ENCODE measurements at regions not wholly inside any gene's neighbourhood (a gene's known extent, or its start where the extent isn't known, plus 50 kb on each side); places are given as distances from the start of the nearest gene placed in this dataset.

GRCh38 chr12:107493666-107494065, 191.9 kb upstream of the PWP1 start:
- Histone ChIP-seq H3K27ac (ENCODE audit: low read depth in 1 of 2, low read length in 2 of 2) (no peak overlapping the region), H3K4me3 (ENCODE audit: low read length in 2 of 2) (no peak overlapping the region), H3K27me3 (ENCODE audit: control insufficient read depth in 1 of 2, insufficient read depth in 2 of 2, low read length in 1 of 2) (no peaks in the 10 kb centered on the region), H3K9me3 (ENCODE audit: control insufficient read depth, low read length) (no peaks in the 10 kb centered on the region), H3K4me1 (ENCODE audit: control insufficient read depth in 1 of 2, insufficient read depth in 2 of 2, low read length in 2 of 2) (no peaks in the 10 kb centered on the region), H3K36me3 (ENCODE audit: control insufficient read depth in 1 of 2, insufficient read depth in 2 of 2, low read length in 1 of 2) (no peaks in the 10 kb centered on the region)
- ATAC-seq (ENCODE audit: low FRiP score) (no peak), DNase-seq (no peak)
- WGBS, 2 donors = 98 to 100% methylated on average over 2 of the region's 2 CpGs
- intact Hi-C loops (cut with DNase I) = no loop called here

GRCh38 chr12:107494331-107494730, 191.3 kb upstream of the PWP1 start:
- H3K9me3 ChIP-seq (ENCODE audit: control insufficient read depth, low read length) = no peaks in the 10 kb centered on the region
- no peaks in the 10 kb centered on the region for H3K4me1 ChIP-seq (ENCODE audit: control insufficient read depth in 1 of 2, insufficient read depth in 2 of 2, low read length in 2 of 2)
- no peak for ATAC-seq (ENCODE audit: low FRiP score)
- no peak for DNase-seq
- no peaks in the 10 kb centered on the region for H3K36me3 ChIP-seq (ENCODE audit: control insufficient read depth in 1 of 2, insufficient read depth in 2 of 2, low read length in 1 of 2)
- H3K27me3 ChIP-seq (ENCODE audit: control insufficient read depth in 1 of 2, insufficient read depth in 2 of 2, low read length in 1 of 2) = no peaks in the 10 kb centered on the region
- 88 to 89% methylated on average over 5 of the region's 5 CpGs for WGBS, 2 donors
- intact Hi-C loops (cut with DNase I) = no loop called here
- no peak overlapping the region for H3K4me3 ChIP-seq (ENCODE audit: low read length in 2 of 2)
- H3K27ac ChIP-seq (ENCODE audit: low read depth in 1 of 2, low read length in 2 of 2) = no peak overlapping the region

DNA sequence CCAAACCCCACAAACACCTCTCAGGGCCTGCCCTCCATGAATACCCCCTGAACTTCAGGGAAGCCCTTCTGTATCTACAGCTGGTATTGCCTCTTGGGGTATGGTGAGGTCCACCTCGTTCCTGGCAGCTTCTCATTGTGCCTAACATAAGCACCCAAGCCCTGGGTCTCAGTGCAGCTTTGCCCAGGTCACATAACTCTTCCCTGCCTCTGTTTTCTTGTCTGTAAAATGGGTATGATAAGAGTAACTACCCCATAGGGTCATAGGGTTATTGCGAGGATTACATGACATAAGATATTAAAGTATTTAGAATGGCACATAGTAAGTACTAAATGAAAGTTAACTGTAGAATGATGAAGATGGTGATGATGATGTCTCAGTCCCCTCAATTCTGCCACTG, 190.0 kb upstream of the PWP1 start:
- H3K36me3 ChIP-seq (ENCODE audit: control insufficient read depth in 1 of 2, insufficient read depth in 2 of 2, low read length in 1 of 2) = no peaks in the 10 kb centered on the region
- WGBS, 2 donors = 90 to 97% methylated on average over 2 of the region's 2 CpGs

GRCh38 chr12:107497231-107497630, 188.4 kb upstream of the PWP1 start:
- ATAC-seq (ENCODE audit: low FRiP score) (no peak), DNase-seq (no peak)
- 93 to 96% methylated on average over 2 of the region's 2 CpGs for WGBS, 2 donors
- Histone ChIP-seq H3K27me3 (ENCODE audit: control insufficient read depth in 1 of 2, insufficient read depth in 2 of 2, low read length in 1 of 2) (no peaks in the 10 kb centered on the region), H3K27ac (ENCODE audit: low read depth in 1 of 2, low read length in 2 of 2) (no peak overlapping the region), H3K36me3 (ENCODE audit: control insufficient read depth in 1 of 2, insufficient read depth in 2 of 2, low read length in 1 of 2) (no peaks in the 10 kb centered on the region), H3K9me3 (ENCODE audit: control insufficient read depth, low read length) (no peaks in the 10 kb centered on the region), H3K4me3 (ENCODE audit: low read length in 2 of 2) (no peak overlapping the region), H3K4me1 (ENCODE audit: control insufficient read depth in 1 of 2, insufficient read depth in 2 of 2, low read length in 2 of 2) (no peaks in the 10 kb centered on the region)
- intact Hi-C loops (cut with DNase I) = no loop called here

More for the DNA sequence above, 190.0 kb upstream of the PWP1 start:
- Histone ChIP-seq H3K4me3 (ENCODE audit: low read length in 2 of 2) (no peak overlapping the region), H3K27me3 (ENCODE audit: control insufficient read depth in 1 of 2, insufficient read depth in 2 of 2, low read length in 1 of 2) (no peaks in the 10 kb centered on the region), H3K27ac (ENCODE audit: low read depth in 1 of 2, low read length in 2 of 2) (no peak overlapping the region), H3K4me1 (ENCODE audit: control insufficient read depth in 1 of 2, insufficient read depth in 2 of 2, low read length in 2 of 2) (no peaks in the 10 kb centered on the region), H3K9me3 (ENCODE audit: control insufficient read depth, low read length) (no peaks in the 10 kb centered on the region)
- ATAC-seq (ENCODE audit: low FRiP score) (no peak), DNase-seq (no peak)
- intact Hi-C loops (cut with DNase I) = no loop called here

DNA sequence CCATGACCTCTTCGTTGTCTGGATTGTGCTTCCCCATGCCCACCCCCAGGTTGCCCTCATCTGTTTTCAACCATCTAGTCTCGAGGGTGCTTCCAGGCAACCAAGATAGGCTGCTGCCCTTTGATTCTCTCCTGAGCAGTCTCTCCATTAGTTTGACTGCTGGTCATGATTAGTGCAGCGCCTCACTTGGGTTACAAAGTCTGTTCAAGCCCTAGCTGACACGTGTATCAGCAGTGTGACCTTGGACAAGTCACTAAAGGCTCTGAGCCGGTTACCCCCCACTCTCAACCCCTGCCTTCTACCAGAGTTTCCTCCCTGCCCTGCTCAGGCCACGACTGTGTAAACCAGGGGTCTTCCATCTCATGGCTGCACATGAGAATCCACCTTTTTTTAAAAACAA, 185.3 kb upstream of the PWP1 start:
- Histone ChIP-seq H3K27me3 (ENCODE audit: control insufficient read depth in 1 of 2, insufficient read depth in 2 of 2, low read length in 1 of 2) (no peaks in the 10 kb centered on the region), H3K4me1 (ENCODE audit: control insufficient read depth in 1 of 2, insufficient read depth in 2 of 2, low read length in 2 of 2) (no peaks in the 10 kb centered on the region), H3K9me3 (ENCODE audit: control insufficient read depth, low read length) (no peaks in the 10 kb centered on the region), H3K36me3 (ENCODE audit: control insufficient read depth in 1 of 2, insufficient read depth in 2 of 2, low read length in 1 of 2) (no peaks in the 10 kb centered on the region), H3K27ac (ENCODE audit: low read depth in 1 of 2, low read length in 2 of 2) (no peak overlapping the region), H3K4me3 (ENCODE audit: low read length in 2 of 2) (no peak overlapping the region)
- ATAC-seq (ENCODE audit: low FRiP score) (no peak), DNase-seq (no peak)
- intact Hi-C loops (cut with DNase I) = no loop called here
- 80 to 87% methylated on average over 6 of the region's 6 CpGs for WGBS, 2 donors

DNA sequence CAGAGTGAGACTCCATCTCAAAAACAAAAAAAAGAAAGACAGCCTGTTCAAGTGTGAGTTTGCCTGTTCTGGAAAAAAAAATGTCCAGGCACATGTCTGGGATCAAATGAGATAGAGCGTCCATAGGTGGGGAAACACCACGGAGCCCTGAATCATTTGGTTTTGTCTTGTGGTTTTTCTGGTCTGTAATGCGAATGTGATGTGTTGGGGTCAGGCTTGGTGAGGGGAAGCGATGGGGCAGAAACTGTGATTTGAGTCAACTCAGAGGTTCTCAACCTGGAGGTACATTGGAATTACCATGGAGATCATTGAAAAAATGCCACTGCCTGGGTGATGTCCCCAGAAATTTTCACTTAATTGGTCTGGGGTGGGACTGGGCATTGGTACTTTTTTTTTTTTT, 183.9 kb upstream of the PWP1 start:
- no peaks in the 10 kb centered on the region for H3K9me3 ChIP-seq (ENCODE audit: control insufficient read depth, low read length)
- H3K27ac ChIP-seq (ENCODE audit: low read depth in 1 of 2, low read length in 2 of 2) = no peak overlapping the region
- H3K4me1 ChIP-seq (ENCODE audit: control insufficient read depth in 1 of 2, insufficient read depth in 2 of 2, low read length in 2 of 2) = no peaks in the 10 kb centered on the region
- 91 to 97% methylated on average over 4 of the region's 4 CpGs for WGBS, 2 donors
- no peaks in the 10 kb centered on the region for H3K27me3 ChIP-seq (ENCODE audit: control insufficient read depth in 1 of 2, insufficient read depth in 2 of 2, low read length in 1 of 2)
- no peak overlapping the region for H3K4me3 ChIP-seq (ENCODE audit: low read length in 2 of 2)
- H3K36me3 ChIP-seq (ENCODE audit: control insufficient read depth in 1 of 2, insufficient read depth in 2 of 2, low read length in 1 of 2) = no peaks in the 10 kb centered on the region
- DNase-seq (no peak), ATAC-seq (ENCODE audit: low FRiP score) (no peak)
- intact Hi-C loops (cut with DNase I) = no loop called here

DNA sequence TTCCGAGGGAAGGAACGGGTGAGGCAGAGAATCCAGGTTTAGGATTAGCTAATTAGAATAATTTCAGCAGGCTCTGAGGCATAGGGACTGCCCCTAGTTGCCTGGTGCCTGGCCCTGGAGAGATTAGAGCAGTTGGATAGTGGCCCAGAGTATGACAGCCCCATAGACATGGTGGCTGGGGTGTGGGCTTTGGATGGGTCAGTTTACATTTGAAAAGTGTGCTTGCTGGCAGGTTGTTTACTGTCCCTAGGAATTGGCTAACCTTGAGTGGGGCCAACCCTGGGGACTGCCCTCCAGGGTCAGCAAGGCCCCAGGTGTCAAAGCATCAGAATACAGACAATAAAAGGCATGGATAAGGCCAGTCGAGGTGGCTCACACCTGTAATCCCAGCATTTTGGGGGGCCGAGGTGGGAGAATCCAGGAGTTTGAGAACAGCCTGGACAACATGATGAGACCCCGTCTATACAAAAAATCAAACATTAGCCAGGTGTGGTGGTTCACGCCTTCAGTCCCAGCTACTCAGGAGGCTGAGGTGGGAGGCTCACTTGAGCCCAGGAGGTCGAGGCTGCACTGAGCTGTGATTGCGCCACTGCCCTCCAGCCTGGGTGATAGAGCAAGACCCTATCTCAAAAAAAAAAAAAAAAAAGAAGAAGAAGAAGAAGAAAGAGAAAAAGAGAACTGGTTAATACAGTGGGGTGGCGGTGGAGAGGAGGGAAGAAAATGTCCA, 182.3 kb upstream of the PWP1 start:
- Histone ChIP-seq H3K4me1 (ENCODE audit: control insufficient read depth in 1 of 2, insufficient read depth in 2 of 2, low read length in 2 of 2) (no peaks in the 10 kb centered on the region), H3K27me3 (ENCODE audit: control insufficient read depth in 1 of 2, insufficient read depth in 2 of 2, low read length in 1 of 2) (no peaks in the 10 kb centered on the region), H3K36me3 (ENCODE audit: control insufficient read depth in 1 of 2, insufficient read depth in 2 of 2, low read length in 1 of 2) (no peaks in the 10 kb centered on the region), H3K4me3 (ENCODE audit: low read length in 2 of 2) (no peak overlapping the region), H3K9me3 (ENCODE audit: control insufficient read depth, low read length) (no peaks in the 10 kb centered on the region), H3K27ac (ENCODE audit: low read depth in 1 of 2, low read length in 2 of 2) (no peak overlapping the region)
- WGBS, 2 donors = 90 to 93% methylated on average over 9 of the region's 9 CpGs
- DNase-seq (no peak), ATAC-seq (ENCODE audit: low FRiP score) (no peak)
- intact Hi-C loops (cut with DNase I) = no loop called here

- H3K9me3 ChIP-seq (ENCODE audit: control insufficient read depth, low read length) = no peaks in the 10 kb centered on the region
- WGBS, 2 donors = 79 to 82% methylated on average over 7 of the region's 7 CpGs
- H3K4me3 ChIP-seq (ENCODE audit: low read length in 2 of 2) = no peak overlapping the region
- intact Hi-C loops (cut with DNase I) = no loop called here
- no peak for DNase-seq
- ATAC-seq (ENCODE audit: low FRiP score) = no peak
- peaks cover 0 to 2% of the 10 kb centered on the region in 2 donors for H3K27me3 ChIP-seq (ENCODE audit: control insufficient read depth in 1 of 2, insufficient read depth in 2 of 2, low read length in 1 of 2)
- H3K27ac ChIP-seq (ENCODE audit: low read depth in 1 of 2, low read length in 2 of 2) = no peak overlapping the region
- no peaks in the 10 kb centered on the region for H3K36me3 ChIP-seq (ENCODE audit: control insufficient read depth in 1 of 2, insufficient read depth in 2 of 2, low read length in 1 of 2)
- no peaks in the 10 kb centered on the region for H3K4me1 ChIP-seq (ENCODE audit: control insufficient read depth in 1 of 2, insufficient read depth in 2 of 2, low read length in 2 of 2)
These were observed 181.4 kb upstream of the PWP1 start for GRCh38 chr12:107503887-107504885.
